Retinal pigment epithelial cell (primary cell): ENCODE measurements at regions not wholly inside any gene's neighbourhood (a gene's known extent, or its start where the extent isn't known, plus 50 kb on each side); places are given as distances from the start of the nearest gene placed in this dataset.

Experiments
- DNase-seq: peaks from one replicate; pipeline ENCODE4 v3.0.0-alpha.2; 2010; ENCODE audit warnings: low read depth
- H3K4me3 ChIP-seq: 2 replicates; pipeline ENCODE4 v1.5.1; 2011; ENCODE audit warnings: mild to moderate bottlenecking, low read length, control low read depth, moderate library complexity
- CTCF ChIP-seq: conservative IDR thresholded peaks from 2 replicates; pipeline ENCODE4 v1.5.1; 2011; ENCODE audit warnings: low read depth, low read length, control low read depth, inconsistent platforms

- H3K4me3 ChIP-seq: no peak overlapping the region
- no peak for TF ChIP-seq CTCF
- DNase-seq: no peak
Observed at GRCh38 chr2:9092383-9093282, 89.1 kb upstream of the MBOAT2 start.

- no peak for DNase-seq
Observed at GRCh38 chr2:9091811-9092210, 88.3 kb upstream of the MBOAT2 start.

GRCh38 chr2:9089831-9090230 lies 86.3 kb upstream of the MBOAT2 start:
- H3K4me3 ChIP-seq: no peak overlapping the region
- no peak for TF ChIP-seq CTCF
- DNase-seq: no peak

More at GRCh38 chr2:9091811-9092210, 88.3 kb upstream of the MBOAT2 start:
- H3K4me3 ChIP-seq: no peak overlapping the region
- TF ChIP-seq CTCF: no peak

- DNase-seq: no peak
- H3K4me3 ChIP-seq: no peak overlapping the region
- TF ChIP-seq CTCF: no peak
Observed at GRCh38 chr2:9087121-9087681, 83.7 kb upstream of the MBOAT2 start.

GRCh38 chr2:9086465-9086864 lies 83.0 kb upstream of the MBOAT2 start:
- no peak for TF ChIP-seq CTCF
- no peak for DNase-seq
- H3K4me3 ChIP-seq: no peak overlapping the region

GRCh38 chr2:9085353-9085752 lies 81.9 kb upstream of the MBOAT2 start:
- no peak for TF ChIP-seq CTCF
- H3K4me3 ChIP-seq: no peak overlapping the region
- DNase-seq: no peak

GRCh38 chr2:9083287-9083686 lies 79.8 kb upstream of the MBOAT2 start:
- TF ChIP-seq CTCF: no peak
- H3K4me3 ChIP-seq: no peak overlapping the region
- no peak for DNase-seq
